OCI-LY3 (cell line): ENCODE measurements at regions not wholly inside any gene's neighbourhood (a gene's known extent, or its start where the extent isn't known, plus 50 kb on each side); places are given as distances from the start of the nearest gene placed in this dataset.

Source experiments
- H2AFZ ChIP-seq: fragments of 200-600, 300-600 bp; shearing (Covaris generic); 2 replicates; pipeline ENCODE4 v1.6.0; 2014; ENCODE audit warnings: antibody characterized with exemption, low read depth, low read length
- H3K27ac ChIP-seq: fragments of 200-600, 300-600 bp; sonication (generic); 2 replicates; pipeline ENCODE4 v1.5.1; 2014; ENCODE audit warnings: mild to moderate bottlenecking, low read length, moderate library complexity, mixed read lengths
- H3K27me3 ChIP-seq: fragments of 200-600, 300-600 bp; sonication (generic); 2 replicates; pipeline ENCODE4 v1.6.1; 2014; ENCODE audit warnings: low read depth, low read length, mixed read lengths
- H3K36me3 ChIP-seq: fragments of 200-600, 300-600 bp; sonication (generic); replicated peaks from 2 replicates; pipeline ENCODE3; 2014; ENCODE audit warnings: low read depth, low read length, mixed read lengths
- H3K4me1 ChIP-seq: fragments of 300-600, 200-600 bp; sonication (generic); 2 replicates; pipeline ENCODE4 v1.6.1; 2014; ENCODE audit warnings: low read length, mixed read lengths
- H3K4me2 ChIP-seq: fragments of 200-600, 300-600 bp; sonication (generic); 2 replicates; pipeline ENCODE4 v1.6.1; 2014; ENCODE audit warnings: low read length, mixed read lengths
- H3K4me3 ChIP-seq: fragments of 300-600, 200-600 bp; sonication (generic); 2 replicates; pipeline ENCODE4 v1.5.1; 2014; ENCODE audit warnings: antibody characterized with exemption, mild to moderate bottlenecking, low read length, moderate library complexity
- H3K79me2 ChIP-seq: fragments of 300-600, 200-600 bp; shearing (Covaris generic); 2 replicates; pipeline ENCODE4 v1.6.1; 2014; ENCODE audit warnings: mild to moderate bottlenecking, low read length, mixed read lengths
- H3K9ac ChIP-seq: fragments of 300-600, 200-600 bp; shearing (Covaris generic); 2 replicates; pipeline ENCODE4 v1.6.0; 2014; ENCODE audit warnings: mild to moderate bottlenecking, low read length, moderate library complexity
- H3K9me3 ChIP-seq: fragments of 200-600, 300-600 bp; shearing (Covaris generic); 2 replicates; pipeline ENCODE4 v1.6.1; 2014; ENCODE audit warnings: low read length, mixed read lengths; ENCODE audit not compliant: insufficient read depth
- H4K20me1 ChIP-seq: fragments of 200-600, 300-600 bp; sonication (generic); 2 replicates; pipeline ENCODE4 v1.6.1; 2016; ENCODE audit warnings: low read length, mixed read lengths; ENCODE audit not compliant: insufficient read depth
- EZH2phosphoT487 ChIP-seq: fragments of 200-600 bp; shearing (Covaris generic); IDR thresholded peaks from 2 replicates; pipeline ENCODE4 v1.6.1; 2018; ENCODE audit warnings: antibody characterized with exemption, mixed run types, low read depth
- TF ChIP-seq, protein P1 (sequence below): fragments of 200-600, 300-600 bp; sonication (generic); IDR thresholded peaks from 2 replicates; pipeline ENCODE4 v1.5.1; 2014; ENCODE audit warnings: antibody characterized with exemption, low read length, low read depth

DNA sequence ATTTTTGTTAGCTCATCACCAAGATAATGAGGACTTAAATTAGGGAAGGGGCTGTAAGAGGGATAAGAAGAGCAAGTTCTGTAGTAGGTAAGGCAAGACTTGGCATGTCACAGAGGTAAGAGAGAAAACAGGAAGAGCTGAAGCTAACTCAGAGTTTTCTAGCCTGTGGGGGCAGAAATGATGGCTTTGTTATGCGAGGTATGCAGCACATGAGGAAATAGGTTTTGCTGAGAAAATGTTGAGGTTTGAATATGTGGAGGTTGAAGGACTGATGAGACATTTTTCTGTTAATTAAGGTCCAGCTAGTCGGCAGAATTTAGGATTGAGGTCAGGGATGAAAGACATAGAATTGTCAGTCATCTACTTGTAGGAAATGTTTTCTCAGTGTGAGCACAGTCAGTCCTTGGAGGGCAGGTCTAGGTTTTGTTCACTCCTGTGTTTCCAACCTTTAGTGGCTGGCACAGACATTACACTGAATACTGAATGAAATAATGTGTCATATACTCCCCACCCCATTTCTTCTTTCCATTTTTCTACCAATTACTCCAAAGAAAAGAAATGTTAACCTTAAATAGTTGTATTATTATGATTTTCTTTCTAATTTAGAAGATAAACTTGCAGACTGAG, 154.0 kb upstream of the AADAT start:
- peaks cover 18% of the 10 kb centered on the region for H3K4me1 ChIP-seq
- H3K27ac ChIP-seq = no peak overlapping the region
- H2AFZ ChIP-seq = no peak overlapping the region
- H3K9ac ChIP-seq = no peak overlapping the region
- TF ChIP-seq EZH2phosphoT487 = no peak
- TF ChIP-seq, protein P1, sequence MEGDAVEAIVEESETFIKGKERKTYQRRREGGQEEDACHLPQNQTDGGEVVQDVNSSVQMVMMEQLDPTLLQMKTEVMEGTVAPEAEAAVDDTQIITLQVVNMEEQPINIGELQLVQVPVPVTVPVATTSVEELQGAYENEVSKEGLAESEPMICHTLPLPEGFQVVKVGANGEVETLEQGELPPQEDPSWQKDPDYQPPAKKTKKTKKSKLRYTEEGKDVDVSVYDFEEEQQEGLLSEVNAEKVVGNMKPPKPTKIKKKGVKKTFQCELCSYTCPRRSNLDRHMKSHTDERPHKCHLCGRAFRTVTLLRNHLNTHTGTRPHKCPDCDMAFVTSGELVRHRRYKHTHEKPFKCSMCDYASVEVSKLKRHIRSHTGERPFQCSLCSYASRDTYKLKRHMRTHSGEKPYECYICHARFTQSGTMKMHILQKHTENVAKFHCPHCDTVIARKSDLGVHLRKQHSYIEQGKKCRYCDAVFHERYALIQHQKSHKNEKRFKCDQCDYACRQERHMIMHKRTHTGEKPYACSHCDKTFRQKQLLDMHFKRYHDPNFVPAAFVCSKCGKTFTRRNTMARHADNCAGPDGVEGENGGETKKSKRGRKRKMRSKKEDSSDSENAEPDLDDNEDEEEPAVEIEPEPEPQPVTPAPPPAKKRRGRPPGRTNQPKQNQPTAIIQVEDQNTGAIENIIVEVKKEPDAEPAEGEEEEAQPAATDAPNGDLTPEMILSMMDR = no peak
- no peaks in the 10 kb centered on the region for H3K27me3 ChIP-seq
- H3K4me2 ChIP-seq = no peak overlapping the region
- H4K20me1 ChIP-seq = no peaks in the 10 kb centered on the region
- no peaks in the 10 kb centered on the region; the same call in none of the 2 replicates for H3K9me3 ChIP-seq
- no peaks in the 10 kb centered on the region for H3K79me2 ChIP-seq
- H3K36me3 ChIP-seq = peaks cover 3% of the 10 kb centered on the region
- H3K4me3 ChIP-seq = no peak overlapping the region

DNA sequence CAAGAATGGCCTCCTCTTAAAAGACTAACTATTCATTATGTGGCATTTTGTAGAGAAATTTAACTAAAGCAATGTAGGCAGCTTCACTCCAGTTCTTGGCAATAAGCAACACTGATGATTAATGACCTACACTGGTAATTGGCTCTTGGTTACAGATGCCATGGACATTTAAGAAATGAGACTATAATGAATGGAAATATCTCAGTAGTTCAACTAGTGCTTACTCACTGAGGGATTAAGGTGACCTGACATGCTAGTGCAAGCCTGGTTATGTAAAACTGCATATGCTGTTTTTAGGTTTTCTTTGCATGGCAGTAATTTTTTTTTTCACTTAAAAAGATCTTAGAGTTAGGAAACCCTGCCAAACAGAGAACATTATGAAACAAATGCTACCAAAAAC, 152.7 kb upstream of the AADAT start:
- TF ChIP-seq EZH2phosphoT487 = no peak
- TF ChIP-seq, protein P1 = no peak
- H4K20me1 ChIP-seq = no peaks in the 10 kb centered on the region

DNA sequence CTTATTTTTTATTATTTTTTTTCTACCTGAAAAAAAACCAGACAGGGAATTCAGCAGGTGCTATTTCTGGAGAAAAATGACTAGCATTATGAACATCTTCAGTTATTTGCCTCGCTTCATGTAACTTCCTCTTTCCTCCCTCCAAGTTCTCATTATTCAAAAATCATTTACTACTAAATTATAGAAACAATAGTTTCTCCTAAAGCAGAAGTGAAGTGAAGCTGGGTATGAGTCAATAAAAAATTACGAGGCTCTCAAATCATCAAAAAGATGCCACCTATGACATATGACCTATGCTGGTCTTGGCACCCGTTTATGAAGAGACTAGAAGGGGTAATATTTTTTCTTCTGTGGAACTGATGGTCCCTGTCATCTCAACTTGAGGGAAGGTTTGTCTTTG, 145.0 kb upstream of the AADAT start:
- Histone ChIP-seq H3K4me1 (peaks cover 27% of the 10 kb centered on the region), H3K4me2 (peak overlapping the region; percentile 62), H4K20me1 (no peaks in the 10 kb centered on the region), H3K27me3 (no peaks in the 10 kb centered on the region), H3K79me2 (no peaks in the 10 kb centered on the region), H3K4me3 (peak overlapping the region; percentile 32), H2AFZ (no peak overlapping the region), H3K36me3 (peaks cover 11% of the 10 kb centered on the region), H3K27ac (peak overlapping the region; percentile 81), H3K9me3 (peaks cover 10% of the 10 kb centered on the region; the same call in 1 of the 2 replicates), H3K9ac (peak overlapping the region; percentile 26; the same call in 1 of the 2 replicates)
- TF ChIP-seq EZH2phosphoT487 = no peak
- TF ChIP-seq, protein P1 = no peak

More for the DNA sequence above, 152.7 kb upstream of the AADAT start:
- Histone ChIP-seq H3K9ac (no peak overlapping the region), H3K4me3 (no peak overlapping the region), H3K4me2 (0 out of 2 replicates have a peak overlapping the region, but pooled peaks have one; percentile 5), H3K36me3 (peaks cover 3% of the 10 kb centered on the region), H3K27ac (peak overlapping the region; percentile 28), H3K4me1 (peaks cover 18% of the 10 kb centered on the region), H3K9me3 (no peaks in the 10 kb centered on the region; the same call in none of the 2 replicates), H3K27me3 (no peaks in the 10 kb centered on the region), H3K79me2 (no peaks in the 10 kb centered on the region), H2AFZ (no peak overlapping the region)

DNA sequence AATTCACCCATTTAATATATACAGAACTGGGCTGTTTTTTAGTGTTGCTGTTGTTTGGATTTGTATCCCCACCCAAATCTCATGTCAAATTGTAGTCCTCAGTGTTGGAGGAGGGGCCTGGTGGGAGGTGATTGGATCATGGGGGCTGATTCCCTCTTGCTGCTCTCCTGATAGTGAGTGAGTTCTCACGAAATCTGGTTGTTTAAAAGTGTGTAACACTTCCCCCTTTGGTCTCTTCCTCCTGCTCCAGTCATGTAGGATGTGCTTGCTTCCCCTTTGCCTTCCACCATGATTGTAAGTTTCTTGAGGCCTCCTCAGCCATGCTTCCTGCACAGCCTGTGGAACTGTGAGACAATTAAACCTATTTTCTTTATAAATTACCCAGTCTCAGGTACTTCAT, 141.6 kb upstream of the AADAT start:
- H3K4me2 ChIP-seq = no peak overlapping the region
- no peaks in the 10 kb centered on the region for H3K79me2 ChIP-seq
- peaks cover 32% of the 10 kb centered on the region for H3K4me1 ChIP-seq
- TF ChIP-seq, protein P1 = no peak
- TF ChIP-seq EZH2phosphoT487 = no peak
- H2AFZ ChIP-seq = no peak overlapping the region
- peaks cover 11% of the 10 kb centered on the region for H3K36me3 ChIP-seq
- no peak overlapping the region for H3K4me3 ChIP-seq
- no peak overlapping the region for H3K9ac ChIP-seq
- no peaks in the 10 kb centered on the region for H3K27me3 ChIP-seq
- no peak overlapping the region for H3K27ac ChIP-seq
- H4K20me1 ChIP-seq = no peaks in the 10 kb centered on the region
- 0 out of 2 replicates have a peak, but pooled peaks cover 10% of the 10 kb centered on the region for H3K9me3 ChIP-seq
